GM12864 (cell line): ENCODE measurements at regions not wholly inside any gene's neighbourhood (a gene's known extent, or its start where the extent isn't known, plus 50 kb on each side); places are given as distances from the start of the nearest gene placed in this dataset.
"Not testable (repeated sequence)": the region's sequence is repeated elsewhere in the genome, so short reads cannot be mapped to it uniquely, and the experiment has no call there.

Experiments
- DNase-seq: peaks from one replicate; pipeline ENCODE4 v3.0.0-alpha.2; 2011; ENCODE audit warnings: low read depth
- H3K4me3 ChIP-seq: 2 replicates; pipeline ENCODE4 v1.5.1; 2011; ENCODE audit warnings: mild to moderate bottlenecking, low read depth, low read length, control low read depth
- TF ChIP-seq, protein P1 (sequence below): IDR thresholded peaks from 2 replicates; pipeline ENCODE4 v1.5.1; 2011; ENCODE audit warnings: low read depth, mild to moderate bottlenecking, moderate library complexity, low read length, control low read depth, inconsistent platforms; ENCODE audit errors: missing control alignments

DNA sequence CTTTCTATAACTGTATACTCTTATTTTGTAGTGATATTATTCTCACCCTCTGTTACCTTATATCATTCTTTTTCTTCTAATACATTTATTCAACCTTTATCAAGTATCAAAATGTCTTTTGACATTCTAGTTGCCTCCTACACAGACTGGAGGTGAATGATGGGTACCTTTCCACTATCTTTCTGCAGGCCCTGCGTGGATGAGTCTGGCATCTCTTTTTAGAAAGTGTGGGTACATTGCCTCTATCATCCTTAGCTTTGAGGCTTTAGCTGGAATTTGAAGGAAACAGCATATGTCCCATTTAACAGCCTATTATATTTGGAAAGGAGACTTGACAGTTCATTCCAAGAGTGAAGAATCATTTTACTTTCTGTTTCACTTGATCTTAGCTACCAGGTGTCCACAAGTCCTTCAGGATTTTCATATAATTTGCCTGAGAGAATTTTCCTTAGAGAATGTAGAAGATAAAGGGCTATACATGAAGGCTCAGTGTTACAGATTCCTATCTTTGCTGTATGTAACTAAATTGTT lies 192.0 kb downstream of the CWF19L2 start:
- TF ChIP-seq, protein P1, sequence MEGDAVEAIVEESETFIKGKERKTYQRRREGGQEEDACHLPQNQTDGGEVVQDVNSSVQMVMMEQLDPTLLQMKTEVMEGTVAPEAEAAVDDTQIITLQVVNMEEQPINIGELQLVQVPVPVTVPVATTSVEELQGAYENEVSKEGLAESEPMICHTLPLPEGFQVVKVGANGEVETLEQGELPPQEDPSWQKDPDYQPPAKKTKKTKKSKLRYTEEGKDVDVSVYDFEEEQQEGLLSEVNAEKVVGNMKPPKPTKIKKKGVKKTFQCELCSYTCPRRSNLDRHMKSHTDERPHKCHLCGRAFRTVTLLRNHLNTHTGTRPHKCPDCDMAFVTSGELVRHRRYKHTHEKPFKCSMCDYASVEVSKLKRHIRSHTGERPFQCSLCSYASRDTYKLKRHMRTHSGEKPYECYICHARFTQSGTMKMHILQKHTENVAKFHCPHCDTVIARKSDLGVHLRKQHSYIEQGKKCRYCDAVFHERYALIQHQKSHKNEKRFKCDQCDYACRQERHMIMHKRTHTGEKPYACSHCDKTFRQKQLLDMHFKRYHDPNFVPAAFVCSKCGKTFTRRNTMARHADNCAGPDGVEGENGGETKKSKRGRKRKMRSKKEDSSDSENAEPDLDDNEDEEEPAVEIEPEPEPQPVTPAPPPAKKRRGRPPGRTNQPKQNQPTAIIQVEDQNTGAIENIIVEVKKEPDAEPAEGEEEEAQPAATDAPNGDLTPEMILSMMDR: no peak
- DNase-seq: no peak
- H3K4me3 ChIP-seq: no peak overlapping the region

- peak; percentile 7 for DNase-seq
- TF ChIP-seq, protein P1: no peak
- no peak overlapping the region for H3K4me3 ChIP-seq
These were observed 193.6 kb downstream of the CWF19L2 start for GRCh38 chr11:107263844-107264563.

DNA sequence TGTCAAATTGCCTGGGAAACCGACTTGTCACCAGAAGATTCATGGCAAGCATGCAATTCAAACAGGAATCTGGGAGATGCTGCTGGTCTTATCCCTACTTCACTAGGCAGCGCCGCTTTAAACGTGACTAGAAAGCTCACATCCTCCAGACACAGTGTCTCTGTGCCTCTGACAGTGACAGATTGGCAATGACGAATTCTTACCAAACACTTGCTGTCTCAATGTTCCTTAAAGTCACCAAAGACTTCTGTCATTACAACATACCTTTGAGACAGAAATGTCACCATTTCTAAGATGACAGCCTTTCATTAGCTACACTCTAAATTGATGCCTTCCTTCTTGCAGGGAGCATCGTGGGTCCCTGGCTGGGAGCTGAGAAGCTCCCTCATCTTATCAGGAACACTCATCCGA lies 197.8 kb downstream of the CWF19L2 start:
- no peak for DNase-seq
- no peak overlapping the region for H3K4me3 ChIP-seq
- TF ChIP-seq, protein P1: no peak

DNA sequence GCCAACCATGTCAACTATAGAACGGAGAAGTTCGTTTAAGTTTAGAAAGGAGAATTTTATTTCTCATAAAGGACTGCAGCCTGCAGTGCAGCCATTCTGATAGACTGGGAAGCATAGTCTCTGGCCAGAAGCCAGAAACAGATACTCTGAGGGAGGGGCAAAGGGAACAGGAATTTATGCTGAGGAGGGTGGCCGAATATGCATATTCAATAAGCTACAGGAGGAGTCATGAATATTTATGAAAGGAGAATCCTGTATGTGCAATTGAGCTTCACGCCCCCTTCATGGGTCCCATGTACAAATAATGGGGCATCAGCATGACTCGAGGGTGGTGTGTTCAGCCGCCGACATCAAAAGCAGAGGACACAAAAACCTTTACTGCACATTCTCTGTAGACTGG lies 199.9 kb downstream of the CWF19L2 start:
- H3K4me3 ChIP-seq: no peak overlapping the region
- DNase-seq: no peak
- TF ChIP-seq, protein P1: no peak

GRCh38 chr11:107253661-107254060 lies 204.0 kb downstream of the CWF19L2 start:
- DNase-seq, H3K4me3 ChIP-seq: not testable (repeated sequence)

GRCh38 chr11:107252429-107253161 lies 205.0 kb downstream of the CWF19L2 start:
- no peak for DNase-seq
- no peak overlapping the region for H3K4me3 ChIP-seq
- TF ChIP-seq, protein P1: no peak

GRCh38 chr11:107251298-107251697 lies 206.3 kb downstream of the CWF19L2 start:
- TF ChIP-seq, protein P1: no peak

More at GRCh38 chr11:107251298-107251697, 206.3 kb downstream of the CWF19L2 start:
- DNase-seq: no peak
- H3K4me3 ChIP-seq: no peak overlapping the region
